ENCODE measurements at regions not wholly inside any gene's neighbourhood (a gene's known extent, or its start where the extent isn't known, plus 50 kb on each side); places are given as distances from the start of the nearest gene placed in this dataset.

DNA sequence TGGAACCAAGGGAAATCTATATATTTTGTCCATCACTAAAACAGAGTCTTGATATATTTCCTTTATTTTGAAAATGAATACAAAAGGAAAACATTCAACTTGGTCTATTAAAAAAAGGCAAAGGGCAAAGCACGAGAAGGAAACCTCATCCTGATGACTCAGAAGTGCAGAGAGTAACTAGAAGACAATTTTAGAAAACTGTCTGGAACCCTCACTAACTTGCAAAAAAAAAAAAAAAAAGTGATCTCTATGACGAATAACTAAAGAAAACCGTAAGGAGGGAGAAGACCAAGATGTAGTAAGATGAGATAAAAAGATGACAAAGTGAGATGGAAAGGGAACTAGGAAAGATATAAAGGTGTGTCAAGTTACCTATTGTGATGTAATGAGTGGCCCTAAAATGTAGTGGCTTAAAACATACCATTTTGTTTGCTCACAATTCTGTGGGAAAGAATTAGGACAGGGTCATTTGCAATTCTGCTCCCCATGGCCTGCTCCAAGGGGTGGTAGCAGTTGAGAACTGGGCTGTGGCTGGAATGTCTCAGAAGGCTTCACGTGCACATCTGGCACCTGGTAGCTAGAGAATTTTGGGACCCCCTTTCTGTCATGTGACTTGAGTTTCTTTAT, 303.0 kb downstream of the DYSF start:
- TF ChIP-seq, protein P1, sequence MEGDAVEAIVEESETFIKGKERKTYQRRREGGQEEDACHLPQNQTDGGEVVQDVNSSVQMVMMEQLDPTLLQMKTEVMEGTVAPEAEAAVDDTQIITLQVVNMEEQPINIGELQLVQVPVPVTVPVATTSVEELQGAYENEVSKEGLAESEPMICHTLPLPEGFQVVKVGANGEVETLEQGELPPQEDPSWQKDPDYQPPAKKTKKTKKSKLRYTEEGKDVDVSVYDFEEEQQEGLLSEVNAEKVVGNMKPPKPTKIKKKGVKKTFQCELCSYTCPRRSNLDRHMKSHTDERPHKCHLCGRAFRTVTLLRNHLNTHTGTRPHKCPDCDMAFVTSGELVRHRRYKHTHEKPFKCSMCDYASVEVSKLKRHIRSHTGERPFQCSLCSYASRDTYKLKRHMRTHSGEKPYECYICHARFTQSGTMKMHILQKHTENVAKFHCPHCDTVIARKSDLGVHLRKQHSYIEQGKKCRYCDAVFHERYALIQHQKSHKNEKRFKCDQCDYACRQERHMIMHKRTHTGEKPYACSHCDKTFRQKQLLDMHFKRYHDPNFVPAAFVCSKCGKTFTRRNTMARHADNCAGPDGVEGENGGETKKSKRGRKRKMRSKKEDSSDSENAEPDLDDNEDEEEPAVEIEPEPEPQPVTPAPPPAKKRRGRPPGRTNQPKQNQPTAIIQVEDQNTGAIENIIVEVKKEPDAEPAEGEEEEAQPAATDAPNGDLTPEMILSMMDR (IDR thresholded peaks at IDR 0.05; ENCODE audit: insufficient read depth, low read length), result no peak
- TF ChIP-seq POLR2AphosphoS5 (IDR thresholded peaks at IDR 0.05; ENCODE audit: low read depth) (no peak), GABPA (IDR thresholded peaks at IDR 0.05; ENCODE audit: low read depth) (no peak), SPI1 (IDR thresholded peaks at IDR 0.05; ENCODE audit: borderline replicate concordance, low read depth) (no peak)
- TF ChIP-seq, protein P2, sequence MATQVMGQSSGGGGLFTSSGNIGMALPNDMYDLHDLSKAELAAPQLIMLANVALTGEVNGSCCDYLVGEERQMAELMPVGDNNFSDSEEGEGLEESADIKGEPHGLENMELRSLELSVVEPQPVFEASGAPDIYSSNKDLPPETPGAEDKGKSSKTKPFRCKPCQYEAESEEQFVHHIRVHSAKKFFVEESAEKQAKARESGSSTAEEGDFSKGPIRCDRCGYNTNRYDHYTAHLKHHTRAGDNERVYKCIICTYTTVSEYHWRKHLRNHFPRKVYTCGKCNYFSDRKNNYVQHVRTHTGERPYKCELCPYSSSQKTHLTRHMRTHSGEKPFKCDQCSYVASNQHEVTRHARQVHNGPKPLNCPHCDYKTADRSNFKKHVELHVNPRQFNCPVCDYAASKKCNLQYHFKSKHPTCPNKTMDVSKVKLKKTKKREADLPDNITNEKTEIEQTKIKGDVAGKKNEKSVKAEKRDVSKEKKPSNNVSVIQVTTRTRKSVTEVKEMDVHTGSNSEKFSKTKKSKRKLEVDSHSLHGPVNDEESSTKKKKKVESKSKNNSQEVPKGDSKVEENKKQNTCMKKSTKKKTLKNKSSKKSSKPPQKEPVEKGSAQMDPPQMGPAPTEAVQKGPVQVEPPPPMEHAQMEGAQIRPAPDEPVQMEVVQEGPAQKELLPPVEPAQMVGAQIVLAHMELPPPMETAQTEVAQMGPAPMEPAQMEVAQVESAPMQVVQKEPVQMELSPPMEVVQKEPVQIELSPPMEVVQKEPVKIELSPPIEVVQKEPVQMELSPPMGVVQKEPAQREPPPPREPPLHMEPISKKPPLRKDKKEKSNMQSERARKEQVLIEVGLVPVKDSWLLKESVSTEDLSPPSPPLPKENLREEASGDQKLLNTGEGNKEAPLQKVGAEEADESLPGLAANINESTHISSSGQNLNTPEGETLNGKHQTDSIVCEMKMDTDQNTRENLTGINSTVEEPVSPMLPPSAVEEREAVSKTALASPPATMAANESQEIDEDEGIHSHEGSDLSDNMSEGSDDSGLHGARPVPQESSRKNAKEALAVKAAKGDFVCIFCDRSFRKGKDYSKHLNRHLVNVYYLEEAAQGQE (IDR thresholded peaks at IDR 0.05; ENCODE audit: insufficient replicate concordance, low read depth), result no peak

All from HL-60 (cell line).